ENCODE measurements at regions not wholly inside any gene's neighbourhood (a gene's known extent, or its start where the extent isn't known, plus 50 kb on each side); places are given as distances from the start of the nearest gene placed in this dataset.
A peak's percentile ranks its signal among the peaks of the same experiment; 100 is the strongest.

- DNase-seq: no peak
Observed at GRCh38 chr5:38207343-38207742, 51.0 kb upstream of the EGFLAM start.

- DNase-seq: no peak
Observed at GRCh38 chr5:38202741-38203140, 55.6 kb upstream of the EGFLAM start.

GRCh38 chr5:38200872-38201557 is 57.3 kb upstream of the EGFLAM start:
- DNase-seq: no peak

- DNase-seq: no peak
Observed at GRCh38 chr5:38197118-38197517, 61.2 kb upstream of the EGFLAM start.

- DNase-seq: peak; percentile 60
Observed at GRCh38 chr5:38193015-38193581, 65.3 kb upstream of the EGFLAM start.

GRCh38 chr5:38191693-38192092 is 66.7 kb upstream of the EGFLAM start:
- no peak for DNase-seq

- DNase-seq: no peak
Observed at GRCh38 chr5:38190111-38190510, 68.2 kb upstream of the EGFLAM start.

- no peak for DNase-seq
Observed at GRCh38 chr5:38189081-38189504, 69.3 kb upstream of the EGFLAM start.

- DNase-seq: no peak
Observed at GRCh38 chr5:38188591-38188990, 69.8 kb upstream of the EGFLAM start.

- DNase-seq: peak; percentile 62
Observed at GRCh38 chr5:38187532-38187931, 70.8 kb upstream of the EGFLAM start.

- no peak for DNase-seq
Observed at GRCh38 chr5:38184627-38185026, 73.7 kb upstream of the EGFLAM start.

- DNase-seq: no peak
Observed at GRCh38 chr5:38182991-38183390, 75.4 kb upstream of the EGFLAM start.

- DNase-seq: no peak
Observed at GRCh38 chr5:38168029-38168428, 90.3 kb upstream of the EGFLAM start.

- DNase-seq: no peak
Observed at GRCh38 chr5:38167562-38167996, 90.8 kb upstream of the EGFLAM start.

- no peak for DNase-seq
Observed at GRCh38 chr5:38166832-38167231, 91.5 kb upstream of the EGFLAM start.

GRCh38 chr5:38165435-38165834 is 92.9 kb upstream of the EGFLAM start:
- no peak for DNase-seq

- no peak for DNase-seq
Observed at GRCh38 chr5:38164776-38165399, 93.5 kb upstream of the EGFLAM start.

- no peak for DNase-seq
Observed at GRCh38 chr5:38163636-38164237, 94.6 kb upstream of the EGFLAM start.

GRCh38 chr5:38162625-38163024 is 95.7 kb upstream of the EGFLAM start:
- no peak for DNase-seq

GRCh38 chr5:38157024-38157423 is 101.3 kb upstream of the EGFLAM start:
- DNase-seq: no peak

- no peak for DNase-seq
Observed at GRCh38 chr5:38154615-38155204, 103.6 kb upstream of the EGFLAM start.

- DNase-seq: no peak
Observed at GRCh38 chr5:38151878-38152277, 106.5 kb upstream of the EGFLAM start.

GRCh38 chr5:38149815-38150195 is 108.6 kb upstream of the EGFLAM start:
- no peak for DNase-seq
